ENCODE measurements at regions not wholly inside any gene's neighbourhood (a gene's known extent, or its start where the extent isn't known, plus 50 kb on each side); places are given as distances from the start of the nearest gene placed in this dataset.

GRCh38 chr21:20551939-20552338, 446.3 kb upstream of the NCAM2 start:
- TF ChIP-seq, protein P1, sequence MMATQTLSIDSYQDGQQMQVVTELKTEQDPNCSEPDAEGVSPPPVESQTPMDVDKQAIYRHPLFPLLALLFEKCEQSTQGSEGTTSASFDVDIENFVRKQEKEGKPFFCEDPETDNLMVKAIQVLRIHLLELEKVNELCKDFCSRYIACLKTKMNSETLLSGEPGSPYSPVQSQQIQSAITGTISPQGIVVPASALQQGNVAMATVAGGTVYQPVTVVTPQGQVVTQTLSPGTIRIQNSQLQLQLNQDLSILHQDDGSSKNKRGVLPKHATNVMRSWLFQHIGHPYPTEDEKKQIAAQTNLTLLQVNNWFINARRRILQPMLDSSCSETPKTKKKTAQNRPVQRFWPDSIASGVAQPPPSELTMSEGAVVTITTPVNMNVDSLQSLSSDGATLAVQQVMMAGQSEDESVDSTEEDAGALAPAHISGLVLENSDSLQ (IDR thresholded peaks at IDR 0.05): no peak
- TF ChIP-seq ARNT (IDR thresholded peaks at IDR 0.05): no peak
- no peak for TF ChIP-seq FOXM1 (IDR thresholded peaks at IDR 0.05; ENCODE audit: borderline replicate concordance)
- TF ChIP-seq L3MBTL2 (conservative IDR thresholded peaks at IDR 0.05): no peak
- no peak for TF ChIP-seq HDGF (IDR thresholded peaks at IDR 0.05; ENCODE audit: borderline replicate concordance)
- TF ChIP-seq TARDBP (IDR thresholded peaks at IDR 0.05): no peak
- no peak for TF ChIP-seq SP1 (IDR thresholded peaks at IDR 0.05)
- TF ChIP-seq BHLHE40 (IDR thresholded peaks at IDR 0.05; ENCODE audit: borderline replicate concordance): no peak
- no peak for TF ChIP-seq FOXK2 (IDR thresholded peaks at IDR 0.05)
- TF ChIP-seq LEF1 (IDR thresholded peaks at IDR 0.05; ENCODE audit: borderline replicate concordance): no peak
- TF ChIP-seq ELF4 (IDR thresholded peaks at IDR 0.05): no peak
- no peak for TF ChIP-seq NFRKB (IDR thresholded peaks at IDR 0.05)
- TF ChIP-seq SUZ12 (IDR thresholded peaks at IDR 0.05): no peak
- no peak for TF ChIP-seq FOXA1 (IDR thresholded peaks at IDR 0.05)
- no peak for TF ChIP-seq CTBP1 (IDR thresholded peaks at IDR 0.05; ENCODE audit: borderline replicate concordance)
- TF ChIP-seq ZNF384 (IDR thresholded peaks at IDR 0.05): no peak
- POLR2A ChIA-PET: no interaction called here

GRCh38 chr21:20554785-20555184, 443.4 kb upstream of the NCAM2 start:
- no peak for TF ChIP-seq SUZ12 (IDR thresholded peaks at IDR 0.05)
- POLR2A ChIA-PET: no interaction called here
- CTCF ChIA-PET: interaction anchor here (0.6 kb wide), 1 partner anchor 40 kb away, joined by 3 read pairs; no protein-coding TSS in a partner anchor

More at GRCh38 chr21:20551939-20552338, 446.3 kb upstream of the NCAM2 start:
- CTCF ChIA-PET: no interaction called here
- no peak for DNase-seq (ENCODE audit: extremely low spot score)

DNA sequence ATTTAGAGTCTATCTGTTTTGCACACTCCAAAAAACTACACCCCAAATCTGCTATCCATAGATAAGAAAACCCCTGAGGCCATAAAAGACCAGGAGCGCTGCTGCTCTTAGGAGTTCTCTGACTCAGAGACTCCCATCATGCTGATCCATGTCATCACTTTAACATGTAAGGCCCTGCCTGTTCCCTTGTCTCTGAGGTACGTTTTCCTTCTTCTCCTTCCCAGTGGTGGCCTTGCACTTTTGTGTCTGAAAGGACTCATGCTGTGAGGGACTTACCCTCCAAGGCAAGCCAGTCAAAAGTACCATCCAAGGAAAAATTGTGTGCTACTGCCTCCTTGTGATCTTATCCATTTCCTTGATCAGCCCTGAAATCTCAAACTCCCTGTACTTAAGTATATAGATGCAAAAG, 427.4 kb upstream of the NCAM2 start:
- DNase-seq (ENCODE audit: extremely low spot score): peak; percentile 5
- POLR2A ChIA-PET: no interaction called here
- TF ChIP-seq TARDBP (IDR thresholded peaks at IDR 0.05) (no peak), ZNF384 (IDR thresholded peaks at IDR 0.05) (no peak), ELF4 (IDR thresholded peaks at IDR 0.05) (no peak), HDGF (IDR thresholded peaks at IDR 0.05; ENCODE audit: borderline replicate concordance) (no peak), LEF1 (IDR thresholded peaks at IDR 0.05; ENCODE audit: borderline replicate concordance) (no peak), SP1 (IDR thresholded peaks at IDR 0.05) (no peak), FOXM1 (IDR thresholded peaks at IDR 0.05; ENCODE audit: borderline replicate concordance) (no peak)
- CTCF ChIA-PET: no interaction called here

More at GRCh38 chr21:20554785-20555184, 443.4 kb upstream of the NCAM2 start:
- DNase-seq (ENCODE audit: extremely low spot score): no peak

- TF ChIP-seq FOXK2 (IDR thresholded peaks at IDR 0.05) (no peak), FOXA1 (IDR thresholded peaks at IDR 0.05) (no peak), TARDBP (IDR thresholded peaks at IDR 0.05) (no peak), CTBP1 (IDR thresholded peaks at IDR 0.05; ENCODE audit: borderline replicate concordance) (no peak), ELF4 (IDR thresholded peaks at IDR 0.05) (no peak)
- no peak for DNase-seq (ENCODE audit: extremely low spot score)
- ChIA-PET POLR2A (no interaction called here), CTCF (no interaction called here)
Observed at GRCh38 chr21:20572582-20572981, 425.6 kb upstream of the NCAM2 start.

- CTCF ChIA-PET: interaction anchor here (0.6 kb wide), 1 partner anchor 12 kb away, joined by 3 read pairs; no protein-coding TSS in a partner anchor
- TF ChIP-seq L3MBTL2 (conservative IDR thresholded peaks at IDR 0.05) (no peak), ARNT (IDR thresholded peaks at IDR 0.05) (no peak), BHLHE40 (IDR thresholded peaks at IDR 0.05; ENCODE audit: borderline replicate concordance) (no peak), SUZ12 (IDR thresholded peaks at IDR 0.05) (no peak), SP1 (IDR thresholded peaks at IDR 0.05) (no peak), ZNF384 (IDR thresholded peaks at IDR 0.05) (no peak), TARDBP (IDR thresholded peaks at IDR 0.05) (no peak), FOXA1 (IDR thresholded peaks at IDR 0.05) (no peak), FOXM1 (IDR thresholded peaks at IDR 0.05; ENCODE audit: borderline replicate concordance) (no peak), HDGF (IDR thresholded peaks at IDR 0.05; ENCODE audit: borderline replicate concordance) (no peak), NFRKB (IDR thresholded peaks at IDR 0.05) (no peak), FOXK2 (IDR thresholded peaks at IDR 0.05) (no peak), ELF4 (IDR thresholded peaks at IDR 0.05) (no peak)
- TF ChIP-seq, protein P1 (IDR thresholded peaks at IDR 0.05): no peak
- POLR2A ChIA-PET: no interaction called here
- DNase-seq (ENCODE audit: extremely low spot score): no peak
Observed at GRCh38 chr21:20581361-20581760, 416.8 kb upstream of the NCAM2 start.

- POLR2A ChIA-PET: no interaction called here
- TF ChIP-seq ZNF384 (IDR thresholded peaks at IDR 0.05): no peak
- TF ChIP-seq SP1 (IDR thresholded peaks at IDR 0.05): no peak
- no peak for TF ChIP-seq HDGF (IDR thresholded peaks at IDR 0.05; ENCODE audit: borderline replicate concordance)
- TF ChIP-seq BHLHE40 (IDR thresholded peaks at IDR 0.05; ENCODE audit: borderline replicate concordance): no peak
- no peak for TF ChIP-seq ARNT (IDR thresholded peaks at IDR 0.05)
- no peak for TF ChIP-seq FOXM1 (IDR thresholded peaks at IDR 0.05; ENCODE audit: borderline replicate concordance)
- no peak for TF ChIP-seq LEF1 (IDR thresholded peaks at IDR 0.05; ENCODE audit: borderline replicate concordance)
- TF ChIP-seq, protein P1 (IDR thresholded peaks at IDR 0.05): no peak
- no peak for TF ChIP-seq FOXK2 (IDR thresholded peaks at IDR 0.05)
- TF ChIP-seq NFRKB (IDR thresholded peaks at IDR 0.05): no peak
- TF ChIP-seq SUZ12 (IDR thresholded peaks at IDR 0.05): no peak
- no peak for TF ChIP-seq L3MBTL2 (conservative IDR thresholded peaks at IDR 0.05)
- no peak for TF ChIP-seq FOXA1 (IDR thresholded peaks at IDR 0.05)
- no peak for TF ChIP-seq ELF4 (IDR thresholded peaks at IDR 0.05)
- TF ChIP-seq CTBP1 (IDR thresholded peaks at IDR 0.05; ENCODE audit: borderline replicate concordance): no peak
- CTCF ChIA-PET: no interaction called here
- DNase-seq (ENCODE audit: extremely low spot score): no peak
Observed at GRCh38 chr21:20591284-20591683, 406.9 kb upstream of the NCAM2 start.

GRCh38 chr21:20592463-20592862, 405.7 kb upstream of the NCAM2 start:
- TF ChIP-seq L3MBTL2 (conservative IDR thresholded peaks at IDR 0.05) (no peak), ARNT (IDR thresholded peaks at IDR 0.05) (no peak), ZNF384 (IDR thresholded peaks at IDR 0.05) (no peak), FOXA1 (IDR thresholded peaks at IDR 0.05) (no peak), HDGF (IDR thresholded peaks at IDR 0.05; ENCODE audit: borderline replicate concordance) (no peak), ELF4 (IDR thresholded peaks at IDR 0.05) (no peak), LEF1 (IDR thresholded peaks at IDR 0.05; ENCODE audit: borderline replicate concordance) (no peak), SUZ12 (IDR thresholded peaks at IDR 0.05) (no peak), NFRKB (IDR thresholded peaks at IDR 0.05) (no peak), SP1 (IDR thresholded peaks at IDR 0.05) (no peak), CTBP1 (IDR thresholded peaks at IDR 0.05; ENCODE audit: borderline replicate concordance) (no peak), BHLHE40 (IDR thresholded peaks at IDR 0.05; ENCODE audit: borderline replicate concordance) (no peak), FOXM1 (IDR thresholded peaks at IDR 0.05; ENCODE audit: borderline replicate concordance) (no peak), TARDBP (IDR thresholded peaks at IDR 0.05) (no peak)
- TF ChIP-seq, protein P1 (IDR thresholded peaks at IDR 0.05): no peak
- CTCF ChIA-PET: no interaction called here
- no peak for DNase-seq (ENCODE audit: extremely low spot score)
- POLR2A ChIA-PET: no interaction called here

Measured in HEK293T (cell line).